Fibroblast of skin of scalp (primary cell): ENCODE measurements at regions not wholly inside any gene's neighbourhood (a gene's known extent, or its start where the extent isn't known, plus 50 kb on each side); places are given as distances from the start of the nearest gene placed in this dataset.
"Not testable (repeated sequence)": the region's sequence is repeated elsewhere in the genome, so short reads cannot be mapped to it uniquely, and the experiment has no call there.

Experiments
- DNase-seq: peaks from one replicate; pipeline ENCODE4 v3.0.0-alpha.2; 2013

GRCh38 chr4:114304046-114304445 lies 294.6 kb upstream of the UGT8 start:
- no peak for DNase-seq

GRCh38 chr4:114304567-114304966 lies 294.0 kb upstream of the UGT8 start:
- DNase-seq = peak; percentile 22

- no peak for DNase-seq
These were observed 291.7 kb upstream of the UGT8 start for GRCh38 chr4:114306946-114307345.

- DNase-seq = no peak
These were observed 288.2 kb upstream of the UGT8 start for GRCh38 chr4:114310296-114310925.

- DNase-seq = no peak
These were observed 286.8 kb upstream of the UGT8 start for GRCh38 chr4:114311787-114312186.

- DNase-seq = no peak
These were observed 286.3 kb upstream of the UGT8 start for GRCh38 chr4:114312338-114312737.

GRCh38 chr4:114316789-114317188 lies 281.8 kb upstream of the UGT8 start:
- DNase-seq = no peak

- DNase-seq = no peak
These were observed 281.0 kb upstream of the UGT8 start for GRCh38 chr4:114317564-114317963.

GRCh38 chr4:114318309-114318708 lies 280.3 kb upstream of the UGT8 start:
- DNase-seq = no peak

- DNase-seq = peak; percentile 77
These were observed 278.5 kb upstream of the UGT8 start for GRCh38 chr4:114320126-114320525.

GRCh38 chr4:114321366-114321765 lies 277.2 kb upstream of the UGT8 start:
- DNase-seq = no peak

GRCh38 chr4:114323841-114324240 lies 274.8 kb upstream of the UGT8 start:
- no peak for DNase-seq

GRCh38 chr4:114326358-114326757 lies 272.2 kb upstream of the UGT8 start:
- DNase-seq = no peak

GRCh38 chr4:114332119-114332518 lies 266.5 kb upstream of the UGT8 start:
- DNase-seq = no peak

- not testable (repeated sequence) for DNase-seq
These were observed 264.2 kb upstream of the UGT8 start for GRCh38 chr4:114334363-114334762.

- no peak for DNase-seq
These were observed 263.7 kb upstream of the UGT8 start for GRCh38 chr4:114334884-114335330.

- no peak for DNase-seq
These were observed 263.3 kb upstream of the UGT8 start for GRCh38 chr4:114335339-114335738.

GRCh38 chr4:114343015-114343414 lies 255.6 kb upstream of the UGT8 start:
- no peak for DNase-seq

- DNase-seq = peak; percentile 72
These were observed 248.9 kb upstream of the UGT8 start for GRCh38 chr4:114349543-114350175.

- no peak for DNase-seq
These were observed 239.7 kb upstream of the UGT8 start for GRCh38 chr4:114358901-114359300.

GRCh38 chr4:114361249-114361648 lies 237.4 kb upstream of the UGT8 start:
- DNase-seq = no peak

- peak; percentile 99 for DNase-seq
These were observed 233.8 kb upstream of the UGT8 start for GRCh38 chr4:114364857-114365256.

- no peak for DNase-seq
These were observed 233.0 kb upstream of the UGT8 start for GRCh38 chr4:114365591-114365990.

- peak; percentile 58 for DNase-seq
These were observed 232.2 kb upstream of the UGT8 start for GRCh38 chr4:114366368-114366767.

GRCh38 chr4:114368751-114369150 lies 229.9 kb upstream of the UGT8 start:
- DNase-seq = no peak
